ENCODE measurements at regions not wholly inside any gene's neighbourhood (a gene's known extent, or its start where the extent isn't known, plus 50 kb on each side); places are given as distances from the start of the nearest gene placed in this dataset.

DNA sequence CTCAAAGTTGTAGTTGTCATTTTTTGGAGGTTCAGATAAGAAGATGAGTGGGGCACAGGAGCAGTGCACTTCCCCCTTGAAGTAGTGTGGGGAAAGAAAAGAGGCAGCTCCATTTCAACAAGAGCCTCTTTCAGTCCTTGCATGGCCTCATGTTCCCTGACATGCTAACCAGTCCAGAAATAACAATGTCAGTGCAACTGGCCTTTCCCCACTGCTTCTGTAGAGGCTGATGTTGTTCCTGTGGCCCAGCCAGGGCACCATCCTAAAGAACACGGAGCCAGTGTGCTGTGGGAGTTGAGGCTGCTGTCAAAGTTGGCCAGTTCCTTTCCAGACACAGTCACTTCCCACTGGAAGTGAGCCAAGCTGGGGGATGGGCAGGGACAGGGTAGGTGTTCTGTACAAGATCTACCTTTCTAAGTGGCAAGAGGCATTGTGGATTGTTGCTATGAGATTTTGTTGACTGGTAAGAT, 77.7 kb upstream of the SLC38A2 start:
- Histone ChIP-seq H3K4me3 (replicated peaks; ENCODE audit: low read depth, low read length) (no peak overlapping the region), H3K36me3 (ENCODE audit: control insufficient read depth, insufficient read depth, low read length) (no peaks in the 10 kb centered on the region), H3K27me3 (replicated peaks; ENCODE audit: control insufficient read depth, insufficient read depth, low read length) (no peaks in the 10 kb centered on the region)
- no peak for DNase-seq (ENCODE audit: extremely low read depth, insufficient read length)
- TF ChIP-seq CTCF (IDR thresholded peaks at IDR 0.05; ENCODE audit: insufficient read depth, low read length, poor library complexity, severe bottlenecking): no peak

DNA sequence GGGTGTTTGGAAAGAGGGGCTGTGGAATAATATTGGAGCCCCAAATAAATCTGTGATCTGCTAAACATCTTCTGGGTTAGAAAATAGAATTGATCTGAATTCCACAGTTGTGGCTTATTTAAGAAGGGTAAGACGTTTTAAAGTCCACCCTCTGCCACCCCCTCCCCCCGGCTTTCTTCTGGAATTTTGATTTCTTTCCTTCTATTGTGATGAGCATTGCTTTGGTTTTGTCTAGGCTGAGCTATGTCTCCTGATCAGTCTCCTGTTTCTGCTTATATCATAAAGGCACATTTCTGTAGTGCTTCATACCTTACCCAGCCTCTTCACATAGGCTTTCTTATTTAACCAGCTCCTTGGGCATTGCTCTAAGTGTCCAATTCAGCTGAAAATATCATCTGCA, 77.3 kb upstream of the SLC38A2 start:
- no peak for DNase-seq (ENCODE audit: extremely low read depth, insufficient read length)
- TF ChIP-seq CTCF (IDR thresholded peaks at IDR 0.05; ENCODE audit: insufficient read depth, low read length, poor library complexity, severe bottlenecking): no peak
- Histone ChIP-seq H3K4me3 (replicated peaks; ENCODE audit: low read depth, low read length) (no peak overlapping the region), H3K36me3 (ENCODE audit: control insufficient read depth, insufficient read depth, low read length) (no peaks in the 10 kb centered on the region), H3K27me3 (replicated peaks; ENCODE audit: control insufficient read depth, insufficient read depth, low read length) (no peaks in the 10 kb centered on the region)

DNA sequence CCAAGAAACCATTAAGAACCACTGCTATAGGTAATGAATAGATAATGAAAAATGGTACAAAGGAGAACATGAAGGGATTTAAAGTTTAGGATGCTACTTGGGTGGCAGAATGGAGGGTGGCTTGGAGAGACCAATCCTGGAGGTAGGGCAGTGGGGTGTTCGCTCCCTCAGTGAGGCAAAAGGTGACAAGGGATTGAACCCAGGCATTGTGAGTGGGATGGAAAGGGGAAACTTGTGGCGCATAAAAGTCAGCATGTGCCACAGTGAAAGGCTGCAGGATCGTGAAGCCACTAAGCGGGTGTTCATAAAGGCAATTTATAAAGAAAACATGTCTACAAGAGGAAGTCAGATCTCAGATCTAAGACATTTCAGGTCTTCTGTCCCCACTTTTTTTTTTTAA, 76.7 kb upstream of the SLC38A2 start:
- TF ChIP-seq CTCF (IDR thresholded peaks at IDR 0.05; ENCODE audit: insufficient read depth, low read length, poor library complexity, severe bottlenecking): no peak
- Histone ChIP-seq H3K27me3 (replicated peaks; ENCODE audit: control insufficient read depth, insufficient read depth, low read length) (no peaks in the 10 kb centered on the region), H3K4me3 (replicated peaks; ENCODE audit: low read depth, low read length) (no peak overlapping the region), H3K36me3 (ENCODE audit: control insufficient read depth, insufficient read depth, low read length) (no peaks in the 10 kb centered on the region)
- no peak for DNase-seq (ENCODE audit: extremely low read depth, insufficient read length)

DNA sequence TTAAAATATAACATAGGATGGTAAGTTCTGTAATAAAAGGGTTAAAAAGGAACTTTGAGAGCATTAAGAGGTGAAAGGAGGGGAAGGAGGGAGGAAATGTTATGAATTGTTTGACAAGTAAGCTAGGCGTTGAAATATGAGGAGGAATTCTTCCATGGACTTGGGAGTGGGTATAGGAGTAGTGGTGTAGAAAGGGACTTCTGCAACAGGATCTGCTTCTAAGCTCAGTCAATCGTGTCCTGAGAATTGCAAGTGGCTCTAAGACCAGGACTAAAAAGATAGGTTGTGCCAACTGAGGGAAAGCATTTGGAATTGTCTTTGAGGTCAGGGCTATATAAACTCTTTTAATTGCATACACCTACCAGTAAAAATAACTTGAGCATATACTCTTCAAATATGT, 74.1 kb upstream of the SLC38A2 start:
- TF ChIP-seq CTCF (IDR thresholded peaks at IDR 0.05; ENCODE audit: insufficient read depth, low read length, poor library complexity, severe bottlenecking): no peak

DNA sequence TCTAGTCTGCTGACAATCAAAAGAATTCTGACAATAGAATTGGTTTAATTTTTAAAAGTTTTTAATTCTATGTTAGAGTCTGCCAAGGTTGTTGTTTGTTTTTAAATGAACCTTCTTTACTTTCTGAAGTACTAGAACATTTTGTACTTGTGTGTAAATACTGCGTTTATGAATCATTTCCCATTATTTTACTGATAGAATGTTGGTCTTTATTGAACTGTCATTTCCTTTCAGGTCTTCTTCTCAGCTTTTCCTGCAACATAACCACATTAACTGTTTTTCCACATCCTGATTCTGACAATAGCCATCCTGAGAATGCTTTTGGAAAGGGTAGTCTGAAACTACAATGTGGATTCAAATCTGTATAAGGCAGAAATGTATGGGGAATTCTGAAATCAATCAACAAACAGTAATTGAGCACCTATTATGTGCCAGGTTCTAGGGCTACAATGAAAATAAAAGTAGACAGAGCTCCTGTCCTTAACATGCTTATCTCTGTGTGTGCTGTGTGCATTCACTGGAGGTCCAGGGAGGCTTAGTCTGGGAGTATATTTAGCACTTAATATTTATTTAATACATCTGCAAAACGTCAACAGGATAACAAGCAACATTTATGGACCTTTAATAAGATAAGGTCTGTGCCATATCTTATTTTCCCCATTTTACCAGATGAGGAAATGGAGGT, 73.1 kb upstream of the SLC38A2 start:
- DNase-seq (ENCODE audit: extremely low read depth, insufficient read length): no peak
- Histone ChIP-seq H3K36me3 (ENCODE audit: control insufficient read depth, insufficient read depth, low read length) (no peaks in the 10 kb centered on the region), H3K27me3 (replicated peaks; ENCODE audit: control insufficient read depth, insufficient read depth, low read length) (no peaks in the 10 kb centered on the region), H3K4me3 (replicated peaks; ENCODE audit: low read depth, low read length) (no peak overlapping the region)
- no peak for TF ChIP-seq CTCF (IDR thresholded peaks at IDR 0.05; ENCODE audit: insufficient read depth, low read length, poor library complexity, severe bottlenecking)

More for the DNA sequence above, 74.1 kb upstream of the SLC38A2 start:
- no peak for DNase-seq (ENCODE audit: extremely low read depth, insufficient read length)
- no peaks in the 10 kb centered on the region for H3K27me3 ChIP-seq (replicated peaks; ENCODE audit: control insufficient read depth, insufficient read depth, low read length)
- no peak overlapping the region for H3K4me3 ChIP-seq (replicated peaks; ENCODE audit: low read depth, low read length)
- no peaks in the 10 kb centered on the region for H3K36me3 ChIP-seq (ENCODE audit: control insufficient read depth, insufficient read depth, low read length)

DNA sequence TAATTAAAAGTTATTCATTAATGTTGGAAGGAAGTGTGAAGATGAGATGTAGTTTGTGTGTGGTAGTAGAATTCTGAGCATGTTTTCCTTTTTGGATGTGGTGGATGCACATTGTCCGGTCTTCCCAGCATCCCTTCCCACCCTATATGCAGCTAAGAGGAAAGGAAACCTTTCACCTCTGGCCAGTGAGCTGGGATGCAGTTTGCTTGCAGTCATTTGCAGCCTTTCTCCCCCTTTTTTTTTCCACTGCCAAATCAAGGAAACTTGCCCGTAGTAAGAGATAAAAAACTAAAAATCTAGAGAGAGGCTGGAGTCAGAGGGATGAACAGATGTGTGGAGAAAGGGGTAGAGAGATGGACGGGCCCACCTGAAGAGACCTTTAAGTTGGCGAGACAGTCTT, 72.5 kb upstream of the SLC38A2 start:
- no peak for DNase-seq (ENCODE audit: extremely low read depth, insufficient read length)
- TF ChIP-seq CTCF (IDR thresholded peaks at IDR 0.05; ENCODE audit: insufficient read depth, low read length, poor library complexity, severe bottlenecking): no peak
- H3K4me3 ChIP-seq (replicated peaks; ENCODE audit: low read depth, low read length): no peak overlapping the region
- H3K36me3 ChIP-seq (ENCODE audit: control insufficient read depth, insufficient read depth, low read length): no peaks in the 10 kb centered on the region
- H3K27me3 ChIP-seq (replicated peaks; ENCODE audit: control insufficient read depth, insufficient read depth, low read length): no peaks in the 10 kb centered on the region
